Ascending aorta (tissue), 2 donors: ENCODE measurements at regions not wholly inside any gene's neighbourhood (a gene's known extent, or its start where the extent isn't known, plus 50 kb on each side); places are given as distances from the start of the nearest gene placed in this dataset.

Experiments
- DNase-seq, 2 donors: peaks; one replicate each; pipeline ENCODE4 v3.0.0-alpha.2; 2019; ENCODE audit warnings: low spot score in 2 of 2
- H3K27ac ChIP-seq, 2 donors: fragments of 200-600 bp; sonication (generic); one replicate each; pipeline ENCODE4 v1.5.1; 2016 to 2017; ENCODE audit warnings: mild to moderate bottlenecking in 1 of 2
- H3K27me3 ChIP-seq: fragments of 200-600 bp; sonication (generic); one replicate; pipeline ENCODE4 v1.5.1; 2017
- H3K36me3 ChIP-seq, 2 donors: fragments of 200-600 bp; sonication (generic); one replicate each; pipeline ENCODE4 v1.5.1; 2016
- H3K4me1 ChIP-seq, 2 donors: fragments of 200-600 bp; sonication (generic); one replicate each; pipeline ENCODE4 v1.5.1; 2016 to 2017; ENCODE audit warnings: mild to moderate bottlenecking in 1 of 2
- H3K4me3 ChIP-seq, 2 donors: fragments of 200-600 bp; sonication (generic); one replicate each; pipeline ENCODE4 v1.5.1; 2016 to 2017; ENCODE audit warnings: mild to moderate bottlenecking in 1 of 2
- H3K9me3 ChIP-seq, 2 donors: fragments of 200-600 bp; sonication (generic); one replicate each; pipeline ENCODE4 v1.5.1; 2016
- intact Hi-C: fragments of 100-400 bp; cut with DNase I; formaldehyde crosslinking; loops from one replicate; pipeline ENCODE4 v1.15.1; 2023
- TF ChIP-seq, protein P1 (sequence below), 3 experiments: fragments of 200-600 bp in 2 of 3; fragments of 450-650 bp in 1 of 3; sonication (generic) in 2 of 3; IDR thresholded peaks; one replicate each; pipeline ENCODE4 v1.5.1; 2016 to 2019; ENCODE audit warnings: antibody characterized with exemption in 3 of 3, mild to moderate bottlenecking in 1 of 3, moderate library complexity in 1 of 3

DNA sequence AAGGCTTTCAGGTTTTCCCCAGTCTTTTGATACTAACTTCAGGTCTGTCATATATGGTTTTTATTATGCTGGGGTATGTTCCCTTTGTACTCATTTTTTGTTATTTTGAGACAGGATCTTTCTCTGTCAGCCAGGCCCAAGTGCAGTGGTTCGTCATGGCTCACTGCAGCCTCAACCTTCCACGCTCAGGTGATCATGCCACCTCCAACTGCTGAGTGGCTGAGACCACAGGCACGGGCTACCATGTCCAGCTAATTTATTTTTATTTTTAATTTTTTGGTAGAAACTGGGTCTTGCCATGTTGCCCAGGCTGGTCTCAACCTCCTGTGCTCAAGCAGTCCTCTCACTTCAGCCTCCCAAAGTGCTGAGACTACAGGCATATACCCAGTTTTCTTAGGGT is 50.6 kb upstream of the PDGFD start:
- Histone ChIP-seq H3K27ac (no peak overlapping the region), H3K27me3 (no peaks in the 10 kb centered on the region), H3K9me3 (peaks cover 0 to 5% of the 10 kb centered on the region in 2 donors), H3K4me3 (no peak overlapping the region), H3K36me3 (no peaks in the 10 kb centered on the region), H3K4me1 (no peaks in the 10 kb centered on the region)
- DNase-seq, result no peak
- intact Hi-C loops, result no loop called here
- TF ChIP-seq, protein P1, sequence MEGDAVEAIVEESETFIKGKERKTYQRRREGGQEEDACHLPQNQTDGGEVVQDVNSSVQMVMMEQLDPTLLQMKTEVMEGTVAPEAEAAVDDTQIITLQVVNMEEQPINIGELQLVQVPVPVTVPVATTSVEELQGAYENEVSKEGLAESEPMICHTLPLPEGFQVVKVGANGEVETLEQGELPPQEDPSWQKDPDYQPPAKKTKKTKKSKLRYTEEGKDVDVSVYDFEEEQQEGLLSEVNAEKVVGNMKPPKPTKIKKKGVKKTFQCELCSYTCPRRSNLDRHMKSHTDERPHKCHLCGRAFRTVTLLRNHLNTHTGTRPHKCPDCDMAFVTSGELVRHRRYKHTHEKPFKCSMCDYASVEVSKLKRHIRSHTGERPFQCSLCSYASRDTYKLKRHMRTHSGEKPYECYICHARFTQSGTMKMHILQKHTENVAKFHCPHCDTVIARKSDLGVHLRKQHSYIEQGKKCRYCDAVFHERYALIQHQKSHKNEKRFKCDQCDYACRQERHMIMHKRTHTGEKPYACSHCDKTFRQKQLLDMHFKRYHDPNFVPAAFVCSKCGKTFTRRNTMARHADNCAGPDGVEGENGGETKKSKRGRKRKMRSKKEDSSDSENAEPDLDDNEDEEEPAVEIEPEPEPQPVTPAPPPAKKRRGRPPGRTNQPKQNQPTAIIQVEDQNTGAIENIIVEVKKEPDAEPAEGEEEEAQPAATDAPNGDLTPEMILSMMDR (IDR thresholded peaks at IDR 0.05), result no peak
